HuH-7 (cell line): ENCODE measurements at regions not wholly inside any gene's neighbourhood (a gene's known extent, or its start where the extent isn't known, plus 50 kb on each side); places are given as distances from the start of the nearest gene placed in this dataset.

Experiments
- DNase-seq: peaks from one replicate; pipeline ENCODE4 v3.0.0; 2011; ENCODE audit warnings: low spot score

DNA sequence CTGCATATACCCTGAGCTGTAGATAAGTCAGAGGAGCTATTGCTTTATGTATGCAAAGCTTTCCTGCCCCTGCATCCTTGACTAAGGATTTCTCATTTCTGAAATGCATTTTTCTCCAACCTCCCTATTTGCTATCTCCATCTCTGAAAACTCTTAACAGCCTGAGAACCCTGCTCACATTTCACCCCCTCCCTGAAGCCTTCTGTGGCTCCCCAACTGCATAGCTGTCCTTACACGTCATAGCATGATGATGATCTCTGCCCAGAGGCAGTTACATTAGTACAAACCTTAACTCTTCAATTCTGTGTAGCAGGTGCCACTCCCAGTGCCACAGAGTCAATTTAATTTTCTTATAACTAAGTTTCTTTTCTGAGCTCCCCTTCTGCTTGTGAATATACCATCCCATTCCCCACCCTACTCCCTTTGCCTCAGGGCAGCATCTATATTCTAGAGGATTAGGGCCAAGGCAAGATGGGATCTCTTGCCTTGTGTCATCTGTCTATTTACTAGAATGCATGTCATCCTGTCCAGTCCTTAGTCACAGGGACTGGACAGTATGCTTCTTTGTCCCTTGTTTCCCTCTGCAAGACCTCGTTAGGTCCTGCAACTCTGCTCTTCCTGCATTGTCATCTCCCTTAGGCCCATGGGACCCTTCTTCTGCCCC, 149.7 kb upstream of the SPRY4 start:
- no peak for DNase-seq

DNA sequence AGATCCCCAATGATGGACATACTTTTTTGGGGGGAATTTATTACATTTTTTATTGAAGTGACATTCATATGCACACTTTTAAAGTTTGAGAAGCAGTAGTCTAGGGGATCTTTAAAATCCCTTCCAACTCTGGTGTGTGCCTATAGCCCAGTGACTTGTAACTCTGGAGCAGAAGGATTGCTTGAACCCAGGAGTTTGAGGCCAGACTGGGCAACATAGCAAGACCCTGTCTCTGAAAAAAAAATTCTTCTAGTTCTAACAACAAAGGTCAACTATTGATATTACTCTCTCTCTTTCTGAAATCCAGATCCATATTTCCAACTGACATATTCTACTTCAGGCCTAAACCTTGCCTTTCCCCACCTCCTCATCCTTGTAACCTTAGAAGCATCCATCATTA, 148.2 kb upstream of the SPRY4 start:
- DNase-seq = no peak

DNA sequence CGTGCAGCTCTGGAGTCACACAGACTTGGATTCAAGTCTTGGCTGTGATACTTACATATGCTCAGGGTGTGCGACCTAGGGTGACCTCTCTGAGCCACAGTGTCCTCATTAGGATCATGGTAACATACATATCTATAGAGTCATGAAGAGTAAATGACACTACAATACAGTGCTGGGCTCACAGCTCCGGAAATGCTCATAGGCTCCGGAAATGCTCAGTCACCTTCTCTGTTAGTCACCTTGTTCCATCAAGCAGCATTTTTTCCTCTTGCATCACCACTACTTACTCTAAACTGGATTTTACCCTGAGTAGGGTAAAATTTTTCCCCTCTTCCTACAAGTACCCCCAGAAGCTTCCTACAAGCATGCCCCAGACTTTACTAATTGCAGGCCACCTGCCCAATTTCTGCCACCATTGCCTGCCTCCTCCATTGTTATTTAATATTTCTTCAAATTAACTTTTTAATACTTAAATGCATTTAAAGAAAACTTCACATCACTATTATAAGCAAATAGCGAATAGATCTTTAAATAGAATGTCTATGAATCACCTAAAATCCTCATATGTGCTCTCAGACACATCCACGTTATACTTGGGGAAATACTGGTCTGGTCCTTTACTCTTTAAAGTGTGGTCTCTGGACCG, 147.6 kb upstream of the SPRY4 start:
- DNase-seq = no peak

DNA sequence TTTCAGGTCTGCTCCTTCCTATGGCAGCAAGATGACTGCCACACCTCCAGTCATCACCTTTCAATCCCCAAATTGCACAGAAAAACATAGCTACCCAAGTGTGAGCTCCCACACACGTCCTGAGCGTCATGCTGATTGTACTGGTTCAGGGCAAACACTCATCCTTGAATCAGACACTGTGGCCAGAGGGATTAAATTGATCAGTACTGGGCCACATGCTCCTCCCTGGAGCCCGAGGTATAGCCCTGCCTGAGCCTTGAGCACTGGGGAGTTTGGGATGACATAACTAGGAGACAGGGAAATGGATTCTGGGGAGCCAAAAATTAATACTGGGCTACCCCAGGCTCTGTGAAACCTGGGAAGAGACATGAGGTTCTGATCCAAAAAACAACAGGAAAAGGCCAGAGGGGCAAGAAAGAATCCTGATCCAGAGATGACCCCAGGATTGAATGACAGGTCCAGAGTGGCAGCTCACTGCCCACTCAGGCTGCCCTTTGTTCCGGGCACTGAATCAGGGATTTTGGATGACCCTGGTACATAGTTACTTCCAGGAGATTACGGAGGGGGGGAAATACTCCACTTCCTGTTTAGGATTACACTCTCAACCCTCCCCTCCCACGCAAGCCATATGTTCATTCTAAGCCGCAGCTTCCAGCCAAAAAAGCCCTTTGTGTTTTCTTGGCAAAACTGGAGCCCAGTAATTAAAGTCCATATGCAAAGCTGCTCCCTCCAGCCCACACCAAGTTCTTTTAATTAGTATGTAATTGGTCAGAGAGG, 141.6 kb upstream of the SPRY4 start:
- no peak for DNase-seq

DNA sequence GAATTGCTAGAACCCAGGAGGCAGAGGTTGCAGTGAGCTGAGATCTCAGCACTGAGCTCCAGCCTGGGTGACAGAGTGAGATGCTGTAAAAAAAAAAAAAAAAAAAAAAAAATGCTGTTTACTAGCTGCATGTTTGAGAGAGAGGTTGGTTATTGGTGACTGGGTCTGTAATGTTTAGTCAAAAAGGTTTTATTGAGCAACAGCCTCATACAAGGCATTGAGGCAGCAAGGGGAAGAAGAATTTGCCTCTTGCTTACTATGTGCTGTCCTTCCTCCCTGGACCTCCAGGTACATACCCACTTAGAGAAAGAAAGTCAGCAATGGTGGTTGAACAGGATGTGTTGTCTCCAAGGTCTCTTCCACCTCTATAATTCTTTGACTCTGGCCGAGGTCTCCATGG, 140.7 kb upstream of the SPRY4 start:
- DNase-seq = no peak

DNA sequence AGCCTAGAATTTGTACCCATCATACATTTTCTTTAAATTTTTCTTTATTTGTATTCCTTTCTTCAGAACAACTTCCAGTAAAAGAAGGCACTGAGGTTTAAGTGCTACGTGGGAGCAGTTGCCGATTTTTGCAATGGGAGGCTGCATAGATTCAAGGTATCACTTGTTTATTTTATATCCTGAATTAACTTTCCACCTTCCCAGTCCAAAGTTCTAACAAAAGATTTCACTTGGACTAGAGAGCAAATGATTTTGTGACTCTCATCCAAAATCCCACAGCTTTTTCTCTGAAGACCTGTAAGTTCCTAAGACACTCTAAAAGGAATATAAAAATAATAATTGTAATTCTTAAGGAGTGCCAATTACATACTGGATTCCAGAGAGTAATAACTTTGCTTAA, 139.1 kb upstream of the SPRY4 start:
- no peak for DNase-seq

DNA sequence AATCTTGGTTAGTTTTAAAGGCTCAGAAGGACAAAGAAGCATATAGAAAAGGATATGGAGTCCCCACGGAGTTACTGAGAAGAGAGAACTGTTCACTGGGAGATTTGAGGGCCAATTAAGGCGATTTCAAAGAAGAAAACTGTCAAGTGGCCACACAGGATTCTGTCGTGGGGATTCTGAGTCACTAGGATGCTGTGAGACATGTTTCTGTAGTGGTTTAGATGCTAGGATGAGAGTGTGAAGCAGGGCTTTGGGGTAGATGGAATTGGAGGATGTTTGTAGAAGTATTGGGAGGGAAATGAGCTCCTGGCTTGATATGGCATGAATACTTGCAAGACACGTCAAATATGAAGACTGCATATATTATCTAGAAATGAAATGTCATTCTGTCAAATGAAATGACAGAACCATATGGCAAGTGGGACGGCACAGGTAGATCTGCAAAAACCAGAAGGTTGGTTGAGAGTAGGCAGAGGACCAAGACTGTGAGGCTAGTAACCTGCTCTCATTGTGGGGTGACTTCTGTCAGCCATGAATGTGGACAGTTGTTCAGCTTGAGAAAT, 136.3 kb upstream of the SPRY4 start:
- DNase-seq = no peak

DNA sequence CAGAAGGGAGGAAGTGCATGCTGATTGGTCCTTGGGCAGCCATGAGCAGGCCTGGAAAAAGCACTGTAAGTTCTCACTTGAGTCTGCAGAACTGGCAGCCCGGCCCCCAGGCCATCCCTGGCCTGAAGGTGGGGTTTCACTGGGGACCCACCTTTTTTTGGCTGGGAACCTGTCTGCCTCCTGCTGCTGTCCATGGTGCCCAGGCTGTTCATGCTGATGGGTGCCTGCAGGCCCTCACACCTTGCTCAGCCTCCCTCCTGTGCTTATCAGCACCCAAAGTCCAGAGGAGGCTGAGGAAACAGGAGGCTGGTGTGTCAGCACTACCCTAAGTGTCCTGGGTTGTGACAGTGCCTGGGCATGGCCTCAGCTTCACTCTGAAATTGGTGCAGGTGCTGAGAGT, 134.4 kb upstream of the SPRY4 start:
- no peak for DNase-seq

DNA sequence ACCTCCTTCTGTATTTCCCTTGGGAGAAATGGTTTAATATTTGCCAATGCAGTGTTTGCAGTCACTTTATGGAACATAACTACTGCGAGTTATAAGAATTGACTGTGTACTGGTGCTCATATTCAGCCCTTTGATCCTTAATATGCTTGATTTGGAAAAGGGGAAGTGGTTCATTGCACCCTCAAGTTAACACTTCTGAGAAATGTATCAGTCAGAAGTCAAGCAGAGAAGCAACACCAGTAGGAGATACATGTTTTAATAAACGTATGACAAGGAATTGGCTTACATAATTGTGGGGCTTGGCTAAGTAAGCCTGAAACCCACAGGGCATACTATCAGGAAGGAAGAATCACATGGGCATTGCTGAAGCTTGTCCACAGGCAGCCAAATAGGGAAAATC, 131.0 kb upstream of the SPRY4 start:
- no peak for DNase-seq

DNA sequence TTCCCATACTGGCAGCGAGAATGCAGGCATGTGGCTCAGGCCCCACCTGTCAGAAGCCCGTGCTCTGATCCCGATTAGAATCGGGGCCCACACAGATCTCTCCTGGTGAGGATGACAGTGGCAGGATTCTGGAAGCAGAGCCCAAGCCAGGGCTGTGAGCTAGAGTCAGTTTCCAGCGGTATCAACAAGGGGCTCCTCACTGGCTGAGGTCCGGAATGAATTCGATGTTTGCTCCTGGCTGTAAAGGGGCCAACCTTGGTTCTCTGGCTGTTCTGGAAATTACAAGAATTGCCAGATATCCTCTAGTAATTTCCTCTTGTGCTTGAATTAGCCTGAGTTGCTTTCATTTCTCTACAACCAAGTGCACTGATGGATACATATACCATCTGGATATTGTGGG, 129.1 kb upstream of the SPRY4 start:
- no peak for DNase-seq

DNA sequence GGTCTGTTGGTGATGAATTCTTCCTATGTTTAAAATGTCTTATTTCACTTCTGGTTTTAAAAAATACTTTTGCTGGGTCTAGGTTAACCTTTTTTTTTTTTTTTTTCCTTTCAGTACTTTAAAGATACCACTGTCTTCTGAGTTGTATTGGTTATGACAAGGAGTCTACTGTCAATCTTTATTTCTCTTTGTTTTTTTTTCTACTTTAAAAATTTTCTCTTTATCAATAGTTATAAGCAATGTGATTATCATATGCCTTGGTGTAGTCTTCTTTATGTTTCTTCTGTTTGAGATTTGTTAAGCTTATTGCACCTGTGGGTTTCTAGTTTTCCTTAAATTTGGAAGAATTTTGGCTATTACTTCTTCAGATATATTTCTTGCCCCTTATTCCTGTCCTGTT, 125.6 kb upstream of the SPRY4 start:
- no peak for DNase-seq

DNA sequence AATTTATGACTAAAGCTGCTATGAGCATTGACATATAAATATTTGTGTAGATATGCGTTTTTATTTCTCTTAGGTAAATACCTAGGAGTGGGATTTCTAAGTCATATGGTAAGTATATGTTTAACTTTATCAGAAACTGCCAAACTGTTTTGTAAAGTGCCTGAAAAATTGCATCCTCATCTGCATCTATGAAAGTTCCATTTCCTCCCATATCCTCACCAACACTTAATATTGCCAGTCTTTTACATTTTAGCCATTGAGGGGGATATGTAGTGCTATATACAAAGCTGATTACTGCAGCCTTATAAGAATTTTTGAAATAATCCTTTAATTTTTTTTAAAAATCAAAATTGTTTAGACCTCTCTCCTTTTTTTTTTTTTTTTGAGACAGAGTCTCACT, 123.1 kb upstream of the SPRY4 start:
- DNase-seq = no peak

DNA sequence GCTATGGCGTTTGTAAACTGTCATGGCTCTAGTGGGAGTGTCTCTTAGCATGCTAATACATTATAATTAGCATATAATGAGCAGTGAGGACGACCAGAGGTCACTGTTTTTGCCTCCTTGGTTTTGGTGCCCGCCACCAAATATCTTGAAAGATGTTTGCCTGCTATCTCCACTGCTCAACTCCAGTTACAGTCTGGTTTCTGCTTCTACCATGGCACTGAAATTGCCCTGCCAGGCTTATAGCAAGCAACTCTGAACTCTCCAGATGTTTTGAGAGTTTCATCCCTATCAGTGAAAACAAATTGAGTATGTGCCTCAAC, 122.1 kb upstream of the SPRY4 start:
- no peak for DNase-seq

DNA sequence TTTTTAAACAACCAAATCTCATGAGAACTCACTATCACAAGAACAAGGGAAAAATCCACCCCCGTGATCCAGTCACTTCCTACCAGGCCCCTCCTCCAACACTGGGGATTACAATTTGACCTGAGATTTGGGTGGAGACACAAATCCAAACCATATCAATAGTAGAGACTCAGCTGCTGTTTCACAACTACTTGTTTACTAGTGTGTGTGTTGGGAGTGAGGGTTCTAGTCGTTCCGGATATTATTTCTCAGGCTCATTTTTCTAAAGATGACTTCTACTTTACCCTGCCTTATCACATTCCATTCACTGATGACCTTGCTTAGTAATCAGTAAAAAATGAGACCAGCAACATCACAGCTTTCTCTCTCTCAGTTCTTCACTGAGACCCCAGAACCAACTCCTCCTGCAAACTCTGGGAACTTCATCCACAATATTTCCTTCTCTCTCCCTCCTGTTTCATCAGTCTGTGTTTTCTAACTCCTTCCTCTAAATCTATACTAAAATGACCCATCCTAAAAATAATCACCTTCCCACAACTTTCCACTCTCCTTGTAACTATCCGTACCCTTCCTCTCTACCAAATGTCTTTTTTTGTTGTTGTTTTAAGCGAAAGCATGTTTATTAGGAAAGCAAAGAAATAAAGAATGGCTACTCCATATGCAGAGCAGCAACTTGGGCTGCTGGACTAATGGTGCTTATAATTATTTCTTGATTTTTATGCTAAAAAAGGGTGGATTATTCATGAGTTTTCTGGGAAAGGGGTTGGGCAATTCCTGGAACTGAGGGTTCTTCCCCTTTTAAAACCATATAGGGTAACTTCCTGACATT, 121.5 kb upstream of the SPRY4 start:
- no peak for DNase-seq

DNA sequence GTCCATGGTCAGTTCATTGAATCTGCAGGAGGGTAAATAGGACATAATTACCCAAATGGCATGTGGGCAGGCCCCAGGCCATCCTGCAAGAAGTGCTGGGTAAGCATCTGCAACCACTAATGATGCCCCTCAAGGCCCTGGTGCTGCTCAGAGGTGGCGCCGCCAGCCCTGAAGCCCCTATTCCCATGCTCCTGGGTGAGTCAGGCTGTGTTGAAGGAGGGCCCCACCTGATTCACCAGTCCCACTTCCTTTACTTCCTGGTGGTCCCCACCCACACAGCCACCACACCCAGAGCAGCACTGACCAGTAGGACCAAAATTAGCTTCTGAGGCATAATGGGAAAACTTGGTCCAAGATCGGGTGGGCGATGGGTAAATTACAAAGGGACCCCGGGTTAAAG, 120.4 kb upstream of the SPRY4 start:
- no peak for DNase-seq

DNA sequence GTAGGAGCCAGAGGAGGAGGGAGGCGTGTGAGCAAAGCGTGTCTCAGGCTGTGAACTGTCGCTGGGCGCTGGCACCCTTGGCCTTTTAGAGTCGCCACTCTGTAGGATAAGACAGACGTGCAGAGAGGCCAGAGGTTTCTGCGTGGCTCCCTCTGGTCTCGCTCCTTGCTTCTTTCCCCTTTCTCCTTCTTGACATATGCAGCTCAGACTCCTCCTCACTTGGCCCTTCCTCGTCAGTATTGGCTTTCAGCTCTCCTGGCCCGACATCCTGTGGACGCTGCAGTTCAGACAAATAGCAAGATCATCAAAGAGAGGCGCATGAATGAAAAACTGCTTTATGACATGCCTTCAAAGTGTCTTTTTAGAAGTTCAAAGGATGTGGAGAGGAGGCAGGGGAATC, 116.8 kb upstream of the SPRY4 start:
- no peak for DNase-seq

DNA sequence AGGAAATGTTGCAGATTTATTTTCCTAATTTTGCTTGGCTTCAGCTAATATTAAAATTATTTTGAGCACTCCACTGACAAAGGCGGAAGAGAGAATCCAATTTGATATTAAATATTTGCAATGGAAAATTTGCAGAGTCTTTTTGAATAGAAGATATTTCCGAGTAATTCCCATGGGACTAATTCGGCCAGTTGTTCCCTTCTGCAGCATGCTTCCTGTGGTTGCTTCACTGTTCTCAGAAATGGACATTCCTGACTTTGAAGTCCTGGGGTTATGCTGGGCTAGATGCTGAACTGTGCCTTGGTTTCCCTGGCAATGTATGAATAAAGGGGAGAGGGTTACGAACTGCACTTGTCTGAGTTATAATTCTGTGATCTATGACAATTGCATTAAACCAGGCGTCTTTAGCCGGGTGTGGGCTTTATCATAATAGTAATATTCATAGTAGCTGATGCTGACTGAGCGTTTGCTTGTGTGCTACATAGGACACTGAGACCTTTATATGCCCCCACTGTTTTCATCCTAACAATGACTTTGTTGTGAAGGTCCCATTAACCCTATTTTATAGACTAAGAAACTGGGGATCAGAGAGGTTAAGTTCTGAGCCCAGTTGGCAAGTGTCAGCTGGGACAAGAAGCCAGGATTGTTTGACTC, 114.5 kb upstream of the SPRY4 start:
- DNase-seq = no peak

DNA sequence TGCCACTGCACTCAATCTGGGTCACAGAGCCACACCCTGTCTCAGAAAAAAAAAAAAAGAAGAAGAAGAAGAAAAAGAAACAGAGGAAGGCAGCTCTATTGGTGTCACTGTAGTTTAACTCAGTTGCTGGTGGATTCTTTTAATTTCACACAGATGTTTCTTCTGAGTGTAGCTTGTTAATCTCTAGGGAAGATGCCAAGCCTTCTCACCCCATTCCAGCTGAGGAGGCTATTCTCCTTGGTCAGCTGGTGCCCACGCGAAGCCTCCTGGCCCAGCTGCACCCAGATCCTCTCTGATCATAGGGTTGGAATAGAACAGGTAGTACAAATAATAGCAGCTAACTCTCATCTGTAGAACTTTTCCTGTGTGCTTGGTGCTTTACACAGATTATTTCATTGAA, 113.8 kb upstream of the SPRY4 start:
- DNase-seq = no peak

DNA sequence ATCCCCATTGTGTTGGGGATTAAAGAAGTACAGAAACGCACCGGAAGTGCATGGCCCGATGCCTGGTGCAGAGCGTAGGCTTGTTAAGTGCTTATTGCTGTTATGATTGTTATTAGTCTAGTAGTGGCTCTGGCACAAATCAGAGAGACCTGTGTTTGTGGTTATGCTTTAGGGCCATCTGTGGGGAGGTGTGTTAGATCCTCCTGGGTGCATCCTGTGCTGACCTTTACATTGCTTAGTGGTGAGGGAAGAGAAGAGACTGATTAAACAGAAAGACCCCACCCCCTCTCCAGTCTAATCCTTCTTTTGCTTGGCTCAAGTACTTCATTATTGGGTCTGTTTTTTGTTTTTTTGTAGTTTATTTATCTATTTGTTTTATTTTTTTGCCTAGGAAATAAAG, 112.7 kb upstream of the SPRY4 start:
- no peak for DNase-seq

DNA sequence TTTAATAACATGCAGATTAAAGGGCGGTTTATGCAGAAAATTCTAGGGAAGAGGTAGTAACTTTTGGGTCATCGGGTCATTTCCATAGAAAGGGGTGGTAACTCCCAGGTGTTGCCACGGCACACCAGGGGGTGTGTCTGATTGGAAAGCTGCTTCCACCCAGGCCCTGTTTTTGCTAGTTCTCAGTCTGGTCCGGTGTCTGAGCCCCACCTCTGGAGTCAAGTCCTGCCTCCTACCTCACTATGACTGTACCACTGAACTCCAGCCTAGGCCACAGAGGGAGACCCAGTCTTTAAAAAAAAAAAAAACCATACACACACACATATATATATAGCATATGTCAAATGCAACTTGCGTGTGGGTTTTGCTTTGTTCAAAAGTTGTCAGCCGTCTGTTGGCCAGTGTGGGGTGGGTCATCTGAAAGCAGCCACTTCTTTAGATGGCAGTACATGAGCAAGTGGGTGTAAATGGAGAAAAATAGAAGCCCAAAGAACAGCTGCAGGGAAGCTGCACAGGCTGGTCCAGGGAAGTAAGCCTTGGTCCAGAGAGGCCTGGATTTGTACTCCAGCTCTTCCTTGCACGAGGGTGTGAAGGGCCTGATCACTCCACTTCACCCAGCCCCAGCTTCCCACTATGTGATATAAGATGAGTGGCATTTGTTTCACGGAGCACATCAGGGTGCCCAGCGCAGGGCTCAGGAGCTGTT, 110.7 kb upstream of the SPRY4 start:
- no peak for DNase-seq

DNA sequence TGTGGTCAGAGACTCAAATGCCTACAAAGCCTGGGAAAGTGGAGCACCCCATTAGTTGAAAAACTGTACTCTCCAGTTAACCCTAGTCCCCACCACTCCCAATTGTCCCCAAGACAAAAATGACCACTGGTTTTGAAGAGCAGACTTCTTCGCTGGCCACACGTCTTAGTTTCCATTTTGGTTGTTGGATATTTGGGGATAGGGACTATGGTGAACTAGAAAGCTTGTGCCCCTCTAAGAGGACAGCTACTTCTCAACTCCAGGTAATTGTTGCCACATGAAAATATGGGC, 109.4 kb upstream of the SPRY4 start:
- no peak for DNase-seq
